HEK293 (cell line): ENCODE measurements at regions not wholly inside any gene's neighbourhood (a gene's known extent, or its start where the extent isn't known, plus 50 kb on each side); places are given as distances from the start of the nearest gene placed in this dataset.
A peak's percentile ranks its signal among the peaks of the same experiment; 100 is the strongest.

Source experiments
- CTCF ChIA-PET: fragments of 350-600 bp; formaldehyde crosslinking; extraction: SDS; loops from one replicate; lab custom pipeline; 2021; ENCODE audit warnings: antibody characterized with exemption; lab: Yijun Ruan, JAX
- POLR2A ChIA-PET: fragments of 300-600 bp; formaldehyde crosslinking; extraction: SDS; loops from one replicate; lab custom pipeline; 2020; ENCODE audit warnings: antibody characterized with exemption, inconsistent platforms; lab: Yijun Ruan, JAX
- H3K27ac ChIP-seq: fragments of 200-500 bp; sonication (Bioruptor generic); 2 replicates; pipeline ENCODE4 v1.5.1; 2014; ENCODE audit warnings: low read depth, low read length, control low read depth, inconsistent platforms; ENCODE audit errors: extremely low read depth
- H3K36me3 ChIP-seq, 2 experiments: fragments of 200-500 bp in 1 of 2; sonication (Bioruptor generic) in 1 of 2; 1 replicate in 1 of 2; 2 replicates in 1 of 2; pipeline ENCODE4 v1.5.1; 2014 to 2017; ENCODE audit warnings: inconsistent platforms in 2 of 2, low read length in 2 of 2; ENCODE audit not compliant: control insufficient read depth in 2 of 2, insufficient read depth in 1 of 2
- H3K4me1 ChIP-seq: fragments of 200-500 bp; sonication (Bioruptor generic); 2 replicates; pipeline ENCODE4 v1.5.1; 2014; ENCODE audit warnings: mild to moderate bottlenecking, low read length, inconsistent platforms; ENCODE audit not compliant: control insufficient read depth, insufficient read depth
- H3K4me3 ChIP-seq: 2 replicates; pipeline ENCODE4 v1.5.1; 2011; ENCODE audit warnings: low read depth, mild to moderate bottlenecking, control low read depth, low read length, moderate library complexity
- H3K9me3 ChIP-seq: fragments of 200-500 bp; sonication (Bioruptor generic); 2 replicates; pipeline ENCODE4 v1.5.1; 2014; ENCODE audit warnings: low read depth, low read length, inconsistent platforms; ENCODE audit not compliant: control insufficient read depth, insufficient read depth
- EGR2 ChIP-seq: fragments of 450-650 bp; formaldehyde crosslinking; IDR thresholded peaks from 2 replicates; pipeline ENCODE4 v1.5.1; 2016; ENCODE audit warnings: low read depth, missing biosample characterization, missing genetic modification characterization
- HOXD13 ChIP-seq: sonication (generic); formaldehyde crosslinking; IDR thresholded peaks from 2 replicates; pipeline ENCODE4 v1.8.0; 2022; ENCODE audit warnings: missing genetic modification reagents, borderline replicate concordance
- ZBTB11 ChIP-seq: fragments of 450-650 bp; formaldehyde crosslinking; conservative IDR thresholded peaks from 2 replicates; pipeline ENCODE4 v1.5.1; 2016; ENCODE audit warnings: low read depth, missing biosample characterization, missing genetic modification characterization
- ZBTB17 ChIP-seq: fragments of 450-650 bp; formaldehyde crosslinking; IDR thresholded peaks from 2 replicates; pipeline ENCODE4 v1.5.1; 2016; ENCODE audit warnings: missing biosample characterization, missing genetic modification characterization
- ZBTB21 ChIP-seq: fragments of 450-650 bp; formaldehyde crosslinking; IDR thresholded peaks from 2 replicates; pipeline ENCODE4 v1.5.1; 2017; ENCODE audit warnings: missing biosample characterization, missing genetic modification characterization
- ZFHX2 ChIP-seq: fragments of 450-650 bp; formaldehyde crosslinking; conservative IDR thresholded peaks from 2 replicates; pipeline ENCODE4 v1.5.1; 2016; ENCODE audit warnings: missing biosample characterization, missing genetic modification characterization
- ZFP41 ChIP-seq: fragments of 450-650 bp; formaldehyde crosslinking; IDR thresholded peaks from 2 replicates; pipeline ENCODE4 v1.5.1; 2016; ENCODE audit warnings: missing biosample characterization, missing genetic modification characterization, borderline replicate concordance
- ZNF133 ChIP-seq: fragments of 450-650 bp; formaldehyde crosslinking; IDR thresholded peaks from 2 replicates; pipeline ENCODE4 v1.5.1; 2016; ENCODE audit warnings: missing biosample characterization, missing genetic modification characterization
- ZNF138 ChIP-seq: fragments of 450-650 bp; formaldehyde crosslinking; IDR thresholded peaks from 2 replicates; pipeline ENCODE4 v1.5.1; 2016; ENCODE audit warnings: missing biosample characterization, missing genetic modification characterization, borderline replicate concordance
- ZNF16 ChIP-seq: fragments of 450-650 bp; formaldehyde crosslinking; IDR thresholded peaks from 2 replicates; pipeline ENCODE4 v1.5.1; 2016; ENCODE audit warnings: low read depth, missing biosample characterization, missing genetic modification characterization
- ZNF324 ChIP-seq: fragments of 450-650 bp; formaldehyde crosslinking; IDR thresholded peaks from 2 replicates; pipeline ENCODE4 v1.5.1; 2016; ENCODE audit warnings: missing biosample characterization, missing genetic modification characterization
- ZNF394 ChIP-seq: fragments of 450-650 bp; formaldehyde crosslinking; IDR thresholded peaks from 2 replicates; pipeline ENCODE4 v1.5.1; 2016; ENCODE audit warnings: missing biosample characterization, missing genetic modification characterization, mild to moderate bottlenecking, moderate library complexity, borderline replicate concordance
- ZNF433 ChIP-seq: fragments of 450-650 bp; formaldehyde crosslinking; IDR thresholded peaks from 2 replicates; pipeline ENCODE4 v1.5.1; 2016; ENCODE audit warnings: missing biosample characterization, missing genetic modification characterization, low read depth
- ZNF544 ChIP-seq: fragments of 450-650 bp; formaldehyde crosslinking; IDR thresholded peaks from 2 replicates; pipeline ENCODE4 v1.5.0; 2017; ENCODE audit warnings: missing biosample characterization, missing genetic modification characterization
- ZNF549 ChIP-seq: fragments of 450-650 bp; IDR thresholded peaks from 2 replicates; pipeline ENCODE4 v1.5.1; 2018; ENCODE audit warnings: missing biosample characterization, missing genetic modification characterization, mild to moderate bottlenecking, inconsistent platforms, moderate library complexity
- ZNF600 ChIP-seq: fragments of 450-650 bp; formaldehyde crosslinking; IDR thresholded peaks from 2 replicates; pipeline ENCODE4 v1.5.1; 2016; ENCODE audit warnings: missing biosample characterization, missing genetic modification characterization
- TF ChIP-seq, protein P1 (sequence below): fragments of 450-650 bp; formaldehyde crosslinking; IDR thresholded peaks from 2 replicates; pipeline ENCODE4 v1.5.1; 2016; ENCODE audit warnings: missing biosample characterization, missing genetic modification characterization, low read depth
- TF ChIP-seq, protein P2 (sequence below): fragments of 450-650 bp; formaldehyde crosslinking; IDR thresholded peaks from 2 replicates; pipeline ENCODE4 v1.5.1; 2016; ENCODE audit warnings: missing biosample characterization, missing genetic modification characterization
- TF ChIP-seq, protein P3 (sequence below): fragments of 450-650 bp; formaldehyde crosslinking; IDR thresholded peaks from 2 replicates; pipeline ENCODE4 v1.5.1; 2016; ENCODE audit warnings: missing biosample characterization, missing genetic modification characterization
- TF ChIP-seq, protein P4 (sequence below): sonication (generic); formaldehyde crosslinking; IDR thresholded peaks from 2 replicates; pipeline ENCODE4 v1.8.1; 2022; ENCODE audit warnings: mild to moderate bottlenecking, moderate library complexity, missing genetic modification reagents

DNA sequence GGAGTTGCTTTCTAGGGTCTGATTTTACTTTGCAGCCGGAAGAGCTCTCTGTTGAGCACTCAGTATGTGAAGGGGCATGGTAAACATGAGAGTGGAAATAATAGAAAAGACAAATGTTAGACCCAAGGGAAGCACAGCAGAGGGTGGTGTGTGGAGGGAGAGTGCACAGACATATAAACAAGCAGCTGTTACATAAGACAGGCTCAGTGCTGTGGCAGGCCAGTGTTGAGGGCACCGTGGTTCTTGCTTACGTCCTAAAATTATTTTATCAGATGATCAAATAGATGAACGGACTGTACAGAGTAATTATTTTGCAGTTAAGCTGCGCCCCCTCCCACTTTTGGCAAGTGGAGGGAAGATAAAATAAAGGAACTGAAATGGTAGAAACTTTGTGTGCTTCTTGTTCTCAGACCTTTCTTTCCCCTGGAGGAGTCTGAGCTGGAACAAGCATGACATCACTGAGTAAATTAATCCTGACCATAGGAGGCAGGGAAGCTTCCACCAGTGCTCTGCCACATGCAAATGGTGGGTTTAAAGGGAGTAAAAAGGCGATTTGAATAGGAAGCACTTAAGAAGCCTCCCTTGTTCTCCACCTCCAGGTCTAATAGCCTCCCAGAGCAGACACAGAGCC is 205.6 kb downstream of the IL20RB start:
- H3K36me3 ChIP-seq = no peaks in the 10 kb centered on the region
- TF ChIP-seq ZNF133 (tag by site-specific recombination) (no peak), ZBTB17 (no peak), ZBTB11 (tag by site-specific recombination) (no peak), ZNF394 (tag by site-specific recombination) (no peak), ZFP41 (no peak), HOXD13 (CRISPR knock-in tag) (no peak), ZNF138 (tag by site-specific recombination) (no peak), ZBTB21 (0 out of 2 replicates have a peak, but pooled peaks have one; percentile 18), ZNF544 (tag by site-specific recombination) (no peak), ZFHX2 (tag by site-specific recombination) (no peak), ZNF549 (tag by site-specific recombination) (no peak), EGR2 (tag by site-specific recombination) (no peak), ZNF324 (tag by site-specific recombination) (no peak), ZNF433 (tag by site-specific recombination) (no peak), ZNF600 (tag by site-specific recombination) (0 out of 2 replicates have a peak, but pooled peaks have one; percentile 18), ZNF16 (tag by site-specific recombination) (no peak)
- TF ChIP-seq, protein P1, sequence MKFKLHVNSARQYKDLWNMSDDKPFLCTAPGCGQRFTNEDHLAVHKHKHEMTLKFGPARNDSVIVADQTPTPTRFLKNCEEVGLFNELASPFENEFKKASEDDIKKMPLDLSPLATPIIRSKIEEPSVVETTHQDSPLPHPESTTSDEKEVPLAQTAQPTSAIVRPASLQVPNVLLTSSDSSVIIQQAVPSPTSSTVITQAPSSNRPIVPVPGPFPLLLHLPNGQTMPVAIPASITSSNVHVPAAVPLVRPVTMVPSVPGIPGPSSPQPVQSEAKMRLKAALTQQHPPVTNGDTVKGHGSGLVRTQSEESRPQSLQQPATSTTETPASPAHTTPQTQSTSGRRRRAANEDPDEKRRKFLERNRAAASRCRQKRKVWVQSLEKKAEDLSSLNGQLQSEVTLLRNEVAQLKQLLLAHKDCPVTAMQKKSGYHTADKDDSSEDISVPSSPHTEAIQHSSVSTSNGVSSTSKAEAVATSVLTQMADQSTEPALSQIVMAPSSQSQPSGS = 0 out of 2 replicates have a peak, but pooled peaks have one; percentile 22
- TF ChIP-seq, protein P2, sequence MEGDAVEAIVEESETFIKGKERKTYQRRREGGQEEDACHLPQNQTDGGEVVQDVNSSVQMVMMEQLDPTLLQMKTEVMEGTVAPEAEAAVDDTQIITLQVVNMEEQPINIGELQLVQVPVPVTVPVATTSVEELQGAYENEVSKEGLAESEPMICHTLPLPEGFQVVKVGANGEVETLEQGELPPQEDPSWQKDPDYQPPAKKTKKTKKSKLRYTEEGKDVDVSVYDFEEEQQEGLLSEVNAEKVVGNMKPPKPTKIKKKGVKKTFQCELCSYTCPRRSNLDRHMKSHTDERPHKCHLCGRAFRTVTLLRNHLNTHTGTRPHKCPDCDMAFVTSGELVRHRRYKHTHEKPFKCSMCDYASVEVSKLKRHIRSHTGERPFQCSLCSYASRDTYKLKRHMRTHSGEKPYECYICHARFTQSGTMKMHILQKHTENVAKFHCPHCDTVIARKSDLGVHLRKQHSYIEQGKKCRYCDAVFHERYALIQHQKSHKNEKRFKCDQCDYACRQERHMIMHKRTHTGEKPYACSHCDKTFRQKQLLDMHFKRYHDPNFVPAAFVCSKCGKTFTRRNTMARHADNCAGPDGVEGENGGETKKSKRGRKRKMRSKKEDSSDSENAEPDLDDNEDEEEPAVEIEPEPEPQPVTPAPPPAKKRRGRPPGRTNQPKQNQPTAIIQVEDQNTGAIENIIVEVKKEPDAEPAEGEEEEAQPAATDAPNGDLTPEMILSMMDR (tag by site-specific recombination) = no peak
- TF ChIP-seq, protein P3, sequence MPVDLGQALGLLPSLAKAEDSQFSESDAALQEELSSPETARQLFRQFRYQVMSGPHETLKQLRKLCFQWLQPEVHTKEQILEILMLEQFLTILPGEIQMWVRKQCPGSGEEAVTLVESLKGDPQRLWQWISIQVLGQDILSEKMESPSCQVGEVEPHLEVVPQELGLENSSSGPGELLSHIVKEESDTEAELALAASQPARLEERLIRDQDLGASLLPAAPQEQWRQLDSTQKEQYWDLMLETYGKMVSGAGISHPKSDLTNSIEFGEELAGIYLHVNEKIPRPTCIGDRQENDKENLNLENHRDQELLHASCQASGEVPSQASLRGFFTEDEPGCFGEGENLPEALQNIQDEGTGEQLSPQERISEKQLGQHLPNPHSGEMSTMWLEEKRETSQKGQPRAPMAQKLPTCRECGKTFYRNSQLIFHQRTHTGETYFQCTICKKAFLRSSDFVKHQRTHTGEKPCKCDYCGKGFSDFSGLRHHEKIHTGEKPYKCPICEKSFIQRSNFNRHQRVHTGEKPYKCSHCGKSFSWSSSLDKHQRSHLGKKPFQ (tag by site-specific recombination) = no peak
- TF ChIP-seq, protein P4, sequence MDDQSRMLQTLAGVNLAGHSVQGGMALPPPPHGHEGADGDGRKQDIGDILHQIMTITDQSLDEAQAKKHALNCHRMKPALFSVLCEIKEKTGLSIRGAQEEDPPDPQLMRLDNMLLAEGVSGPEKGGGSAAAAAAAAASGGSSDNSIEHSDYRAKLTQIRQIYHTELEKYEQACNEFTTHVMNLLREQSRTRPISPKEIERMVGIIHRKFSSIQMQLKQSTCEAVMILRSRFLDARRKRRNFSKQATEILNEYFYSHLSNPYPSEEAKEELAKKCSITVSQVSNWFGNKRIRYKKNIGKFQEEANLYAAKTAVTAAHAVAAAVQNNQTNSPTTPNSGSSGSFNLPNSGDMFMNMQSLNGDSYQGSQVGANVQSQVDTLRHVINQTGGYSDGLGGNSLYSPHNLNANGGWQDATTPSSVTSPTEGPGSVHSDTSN = no peak
- ChIA-PET POLR2A (interaction anchor here (0.6 kb wide), 1 partner anchor 347 kb away, joined by 4 read pairs; no protein-coding TSS in a partner anchor), CTCF (interaction anchor here (0.5 to 1.3 kb wide), 4 partner anchors 8 to 841 kb away, joined by 3 to 4 read pairs (median 3); no protein-coding TSS in a partner anchor)
- no peaks in the 10 kb centered on the region for H3K4me1 ChIP-seq
- no peak overlapping the region for H3K27ac ChIP-seq
- no peak overlapping the region for H3K4me3 ChIP-seq
- H3K9me3 ChIP-seq = no peaks in the 10 kb centered on the region
